DND-41 (cell line): ENCODE measurements at regions not wholly inside any gene's neighbourhood (a gene's known extent, or its start where the extent isn't known, plus 50 kb on each side); places are given as distances from the start of the nearest gene placed in this dataset.

Experiments
- ATAC-seq: fragments of 200-7000 bp; cut with Tn5 transposase; 3 replicates; pipeline ENCODE4 v1.9.1; 2021; ENCODE audit warnings: low read depth; ENCODE audit not compliant: insufficient read depth
- DNase-seq: peaks from one replicate; pipeline ENCODE4 v3.0.0-alpha.2; 2020
- H2AFZ ChIP-seq: 2 replicates; pipeline ENCODE4 v1.6.0; 2012; ENCODE audit warnings: low read depth, low read length
- H3K27ac ChIP-seq: 2 replicates; pipeline ENCODE4 v1.5.1; 2012; ENCODE audit warnings: low read length, inconsistent platforms
- H3K27me3 ChIP-seq: fragments of 200-600 bp; sonication (generic); 2 replicates; pipeline ENCODE4 v1.6.0; 2012; ENCODE audit warnings: low read length, mild to moderate bottlenecking, inconsistent platforms; ENCODE audit not compliant: insufficient read depth, poor library complexity
- H3K36me3 ChIP-seq: 2 replicates; pipeline ENCODE4 v1.5.1; 2012; ENCODE audit warnings: low read length, inconsistent platforms; ENCODE audit not compliant: insufficient read depth
- H3K4me1 ChIP-seq: 2 replicates; pipeline ENCODE4 v1.5.1; 2012; ENCODE audit warnings: mild to moderate bottlenecking, low read length; ENCODE audit not compliant: insufficient read depth
- H3K4me2 ChIP-seq: 2 replicates; pipeline ENCODE4 v1.6.0; 2012; ENCODE audit warnings: mild to moderate bottlenecking, moderate library complexity, low read length, inconsistent platforms; ENCODE audit not compliant: insufficient read depth
- H3K4me3 ChIP-seq, 2 experiments: fragments of 200-600 bp in 1 of 2; shearing (Covaris generic) in 1 of 2; 2 replicates each; pipeline ENCODE4 v1.5.1; 2012 to 2016; ENCODE audit warnings: inconsistent platforms in 2 of 2, low read length in 2 of 2, mild to moderate bottlenecking in 2 of 2, low read depth in 1 of 2, moderate library complexity in 1 of 2
- H3K79me2 ChIP-seq: 2 replicates; pipeline ENCODE4 v1.6.0; 2012; ENCODE audit warnings: low read length, inconsistent platforms; ENCODE audit not compliant: insufficient read depth
- H3K9ac ChIP-seq: 2 replicates; pipeline ENCODE4 v1.6.0; 2012; ENCODE audit warnings: low read depth, mild to moderate bottlenecking, inconsistent platforms, low read length, moderate library complexity
- H3K9me3 ChIP-seq: 2 replicates; pipeline ENCODE4 v1.5.1; 2012; ENCODE audit warnings: low read length, moderate library complexity, mild to moderate bottlenecking, inconsistent platforms; ENCODE audit not compliant: insufficient read depth, severe bottlenecking
- H4K20me1 ChIP-seq: 2 replicates; pipeline ENCODE4 v1.6.0; 2012; ENCODE audit warnings: low read length; ENCODE audit not compliant: insufficient read depth
- CTCF ChIP-seq: IDR thresholded peaks from 2 replicates; pipeline ENCODE4 v1.5.1; 2012; ENCODE audit warnings: borderline replicate concordance, low read length, moderate library complexity, mild to moderate bottlenecking; ENCODE audit not compliant: poor library complexity, severe bottlenecking; ENCODE audit errors: extremely low read depth
- EZH2 ChIP-seq: IDR thresholded peaks from 3 replicates; pipeline ENCODE4 v1.6.1; 2012; ENCODE audit warnings: borderline replicate concordance, low read depth, mild to moderate bottlenecking, moderate library complexity, low read length, inconsistent platforms; ENCODE audit not compliant: severe bottlenecking

GRCh38 chr9:80213613-80214012 is 641.8 kb downstream of the TLE4 start:
- Histone ChIP-seq H3K27ac (no peak overlapping the region), H3K9me3 (peaks cover 11% of the 10 kb centered on the region), H4K20me1 (no peaks in the 10 kb centered on the region), H2AFZ (no peak overlapping the region), H3K36me3 (no peaks in the 10 kb centered on the region), H3K4me3 (no peak overlapping the region), H3K79me2 (no peaks in the 10 kb centered on the region), H3K27me3 (no peaks in the 10 kb centered on the region), H3K4me1 (no peaks in the 10 kb centered on the region), H3K4me2 (no peak overlapping the region), H3K9ac (no peak overlapping the region)
- ATAC-seq (no peak), DNase-seq (no peak)
- TF ChIP-seq EZH2 (no peak), CTCF (no peak)

- no peak overlapping the region for H3K27ac ChIP-seq
- no peaks in the 10 kb centered on the region for H3K79me2 ChIP-seq
- H3K4me1 ChIP-seq = no peaks in the 10 kb centered on the region
- no peak for ATAC-seq
- H3K4me2 ChIP-seq = no peak overlapping the region
- no peaks in the 10 kb centered on the region for H3K27me3 ChIP-seq
- no peak for DNase-seq
- no peak overlapping the region for H3K9ac ChIP-seq
- no peak overlapping the region for H3K4me3 ChIP-seq
- TF ChIP-seq EZH2 (no peak), CTCF (no peak)
- no peaks in the 10 kb centered on the region for H4K20me1 ChIP-seq
- peaks cover 11% of the 10 kb centered on the region for H3K9me3 ChIP-seq
- H3K36me3 ChIP-seq = no peaks in the 10 kb centered on the region
- H2AFZ ChIP-seq = no peak overlapping the region
These were observed 636.9 kb downstream of the TLE4 start for GRCh38 chr9:80208696-80209095.

- Histone ChIP-seq H3K36me3 (no peaks in the 10 kb centered on the region), H4K20me1 (no peaks in the 10 kb centered on the region), H3K4me1 (no peaks in the 10 kb centered on the region), H3K79me2 (no peaks in the 10 kb centered on the region), H3K9ac (no peak overlapping the region), H3K27ac (no peak overlapping the region), H3K4me2 (no peak overlapping the region), H3K27me3 (no peaks in the 10 kb centered on the region), H2AFZ (no peak overlapping the region), H3K4me3 (no peak overlapping the region), H3K9me3 (no peaks in the 10 kb centered on the region)
- ATAC-seq = no peak
- DNase-seq = no peak
- no peak for TF ChIP-seq CTCF
- no peak for TF ChIP-seq EZH2
These were observed 632.3 kb downstream of the TLE4 start for GRCh38 chr9:80204054-80204453.

- no peaks in the 10 kb centered on the region for H3K36me3 ChIP-seq
- TF ChIP-seq CTCF (no peak), EZH2 (no peak)
- DNase-seq (no peak), ATAC-seq (no peak)
- H3K4me3 ChIP-seq = no peak overlapping the region
- H2AFZ ChIP-seq = no peak overlapping the region
- no peaks in the 10 kb centered on the region for H3K79me2 ChIP-seq
- no peaks in the 10 kb centered on the region for H3K9me3 ChIP-seq
- H3K9ac ChIP-seq = no peak overlapping the region
- H3K27ac ChIP-seq = no peak overlapping the region
- no peaks in the 10 kb centered on the region for H3K27me3 ChIP-seq
- no peaks in the 10 kb centered on the region for H3K4me1 ChIP-seq
- no peaks in the 10 kb centered on the region for H4K20me1 ChIP-seq
- H3K4me2 ChIP-seq = no peak overlapping the region
These were observed 625.9 kb downstream of the TLE4 start for GRCh38 chr9:80197661-80198060.
